ENCODE measurements at regions not wholly inside any gene's neighbourhood (a gene's known extent, or its start where the extent isn't known, plus 50 kb on each side); places are given as distances from the start of the nearest gene placed in this dataset.

- Histone ChIP-seq H3K27me3 (ENCODE audit: low read length) (no peaks in the 10 kb centered on the region), H3K27ac (ENCODE audit: low read depth, low read length) (no peak overlapping the region), H3K36me3 (ENCODE audit: low read length) (no peaks in the 10 kb centered on the region), H3K9ac (ENCODE audit: low read length) (no peak overlapping the region), H3K79me2 (ENCODE audit: insufficient read depth, low read length) (no peaks in the 10 kb centered on the region), H3K9me2 (replicated peaks; ENCODE audit: insufficient read depth, low read length) (no peaks in the 10 kb centered on the region), H3F3A (ENCODE audit: insufficient read depth) (no peaks in the 10 kb centered on the region), H3K4me3 (ENCODE audit: insufficient read depth, low read length, poor library complexity, severe bottlenecking) (no peak overlapping the region), H3K9me3 (ENCODE audit: insufficient read depth, low read length) (no peaks in the 10 kb centered on the region), H2AFZ (ENCODE audit: low read depth, low read length, severe bottlenecking) (no peak overlapping the region), H3K4me2 (ENCODE audit: low read depth, low read length, poor library complexity, severe bottlenecking) (no peak overlapping the region), H4K20me1 (ENCODE audit: low read depth, low read length) (no peaks in the 10 kb centered on the region)
- no peak for TF ChIP-seq EZH2phosphoT487 (conservative IDR thresholded peaks at IDR 0.05; ENCODE audit: low read length)
- TF ChIP-seq CTCF (IDR thresholded peaks at IDR 0.05; ENCODE audit: insufficient read depth, low read length, poor library complexity, severe bottlenecking): no peak
These were observed 152.0 kb upstream of the SFRP2 start for GRCh38 chr4:153940916-153941315.

- Histone ChIP-seq H3K9me2 (replicated peaks; ENCODE audit: insufficient read depth, low read length) (no peaks in the 10 kb centered on the region), H3K4me2 (ENCODE audit: low read depth, low read length, poor library complexity, severe bottlenecking) (no peak overlapping the region), H4K20me1 (ENCODE audit: low read depth, low read length) (no peaks in the 10 kb centered on the region), H3K27me3 (ENCODE audit: low read length) (no peaks in the 10 kb centered on the region), H3F3A (ENCODE audit: insufficient read depth) (no peaks in the 10 kb centered on the region), H3K4me3 (ENCODE audit: insufficient read depth, low read length, poor library complexity, severe bottlenecking) (no peak overlapping the region), H3K79me2 (ENCODE audit: insufficient read depth, low read length) (no peaks in the 10 kb centered on the region), H2AFZ (ENCODE audit: low read depth, low read length, severe bottlenecking) (no peak overlapping the region), H3K9me3 (ENCODE audit: insufficient read depth, low read length) (no peaks in the 10 kb centered on the region), H3K36me3 (ENCODE audit: low read length) (no peaks in the 10 kb centered on the region), H3K9ac (ENCODE audit: low read length) (no peak overlapping the region), H3K27ac (ENCODE audit: low read depth, low read length) (no peak overlapping the region)
- TF ChIP-seq CTCF (IDR thresholded peaks at IDR 0.05; ENCODE audit: insufficient read depth, low read length, poor library complexity, severe bottlenecking) (no peak), EZH2phosphoT487 (conservative IDR thresholded peaks at IDR 0.05; ENCODE audit: low read length) (no peak)
These were observed 150.7 kb upstream of the SFRP2 start for GRCh38 chr4:153939570-153939969.

GRCh38 chr4:153938994-153939393 is 150.1 kb upstream of the SFRP2 start:
- Histone ChIP-seq H3F3A (ENCODE audit: insufficient read depth) (no peaks in the 10 kb centered on the region), H3K4me3 (ENCODE audit: insufficient read depth, low read length, poor library complexity, severe bottlenecking) (no peak overlapping the region), H3K4me2 (ENCODE audit: low read depth, low read length, poor library complexity, severe bottlenecking) (no peak overlapping the region), H3K9ac (ENCODE audit: low read length) (no peak overlapping the region), H3K27ac (ENCODE audit: low read depth, low read length) (no peak overlapping the region), H3K27me3 (ENCODE audit: low read length) (no peaks in the 10 kb centered on the region), H2AFZ (ENCODE audit: low read depth, low read length, severe bottlenecking) (no peak overlapping the region), H3K36me3 (ENCODE audit: low read length) (no peaks in the 10 kb centered on the region), H4K20me1 (ENCODE audit: low read depth, low read length) (no peaks in the 10 kb centered on the region), H3K9me3 (ENCODE audit: insufficient read depth, low read length) (no peaks in the 10 kb centered on the region), H3K79me2 (ENCODE audit: insufficient read depth, low read length) (no peaks in the 10 kb centered on the region), H3K9me2 (replicated peaks; ENCODE audit: insufficient read depth, low read length) (no peaks in the 10 kb centered on the region)
- TF ChIP-seq EZH2phosphoT487 (conservative IDR thresholded peaks at IDR 0.05; ENCODE audit: low read length) (no peak), CTCF (IDR thresholded peaks at IDR 0.05; ENCODE audit: insufficient read depth, low read length, poor library complexity, severe bottlenecking) (no peak)
